Testis (tissue), 2 donors: ENCODE measurements at regions not wholly inside any gene's neighbourhood (a gene's known extent, or its start where the extent isn't known, plus 50 kb on each side); places are given as distances from the start of the nearest gene placed in this dataset.
A peak's percentile ranks its signal among the peaks of the same experiment; 100 is the strongest.
"Not testable (repeated sequence)": the region's sequence is repeated elsewhere in the genome, so short reads cannot be mapped to it uniquely, and the experiment has no call there.

Experiments
- DNase-seq: peaks from one replicate; pipeline ENCODE4 v3.0.0-alpha.2; 2019
- H3K27ac ChIP-seq, 2 donors: fragments of 200-600 bp; sonication (generic); one replicate each; pipeline ENCODE4 v1.5.1; 2019
- H3K27me3 ChIP-seq: fragments of 200-600 bp; sonication (generic); one replicate; pipeline ENCODE4 v1.5.1; 2019
- H3K36me3 ChIP-seq: fragments of 200-600 bp; sonication (generic); one replicate; pipeline ENCODE4 v1.5.1; 2017; ENCODE audit warnings: low read depth; ENCODE audit errors: missing control alignments
- H3K4me1 ChIP-seq: fragments of 200-600 bp; sonication (generic); one replicate; pipeline ENCODE4 v1.5.1; 2019
- H3K4me3 ChIP-seq, 2 donors: fragments of 200-600 bp; sonication (generic); one replicate each; pipeline ENCODE4 v1.5.1; 2017 to 2019
- H3K9me3 ChIP-seq: fragments of 200-600 bp; sonication (generic); one replicate; pipeline ENCODE4 v1.5.1; 2017
- POLR2A ChIP-seq: fragments of 450-650 bp; IDR thresholded peaks from one replicate; pipeline ENCODE4 v1.6.1; 2017; ENCODE audit warnings: antibody characterized with exemption, mild to moderate bottlenecking, moderate library complexity
- WGBS, 2 donors: methylation state at CpG; one replicate each; pipeline ENCODE4 v1.1.5; 2018; 5-methylcytosine and 5-hydroxymethylcytosine counted together
- intact Hi-C: fragments of 100-400 bp; cut with DNase I; formaldehyde crosslinking; loops from one replicate; pipeline ENCODE4 v1.15.1; 2023; ENCODE audit warnings: low total_unique reads
- TF ChIP-seq, protein P1 (sequence below), 3 experiments: fragments of 450-650 bp in 2 of 3; fragments of 200-600 bp in 1 of 3; sonication (generic) in 1 of 3; IDR thresholded peaks; one replicate each; pipeline ENCODE4 v1.5.1; 2016 to 2019; ENCODE audit warnings: antibody characterized with exemption in 3 of 3, mild to moderate bottlenecking in 2 of 3, moderate library complexity in 1 of 3

DNA sequence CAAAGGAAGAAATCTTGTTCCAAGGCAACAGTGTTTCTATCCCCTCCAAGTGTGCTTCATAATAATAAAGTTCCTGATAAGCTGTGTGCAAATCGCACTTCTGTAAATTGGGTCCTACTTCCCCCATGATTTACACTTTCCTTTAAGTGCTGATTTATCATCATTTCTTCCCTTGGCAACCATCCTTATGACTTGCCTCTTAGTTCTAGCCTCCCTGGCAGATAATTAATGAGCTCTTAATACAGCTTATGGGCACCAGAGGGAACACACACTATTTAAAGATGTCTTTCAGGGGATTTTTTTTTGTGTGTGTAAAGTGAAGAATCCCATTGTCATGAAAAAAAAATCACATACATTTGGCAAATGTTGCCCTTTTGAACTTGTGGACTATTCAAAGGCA is 101.6 kb upstream of the MPHOSPH6 start:
- H3K9me3 ChIP-seq = no peaks in the 10 kb centered on the region
- TF ChIP-seq POLR2A = no peak
- TF ChIP-seq, protein P1, sequence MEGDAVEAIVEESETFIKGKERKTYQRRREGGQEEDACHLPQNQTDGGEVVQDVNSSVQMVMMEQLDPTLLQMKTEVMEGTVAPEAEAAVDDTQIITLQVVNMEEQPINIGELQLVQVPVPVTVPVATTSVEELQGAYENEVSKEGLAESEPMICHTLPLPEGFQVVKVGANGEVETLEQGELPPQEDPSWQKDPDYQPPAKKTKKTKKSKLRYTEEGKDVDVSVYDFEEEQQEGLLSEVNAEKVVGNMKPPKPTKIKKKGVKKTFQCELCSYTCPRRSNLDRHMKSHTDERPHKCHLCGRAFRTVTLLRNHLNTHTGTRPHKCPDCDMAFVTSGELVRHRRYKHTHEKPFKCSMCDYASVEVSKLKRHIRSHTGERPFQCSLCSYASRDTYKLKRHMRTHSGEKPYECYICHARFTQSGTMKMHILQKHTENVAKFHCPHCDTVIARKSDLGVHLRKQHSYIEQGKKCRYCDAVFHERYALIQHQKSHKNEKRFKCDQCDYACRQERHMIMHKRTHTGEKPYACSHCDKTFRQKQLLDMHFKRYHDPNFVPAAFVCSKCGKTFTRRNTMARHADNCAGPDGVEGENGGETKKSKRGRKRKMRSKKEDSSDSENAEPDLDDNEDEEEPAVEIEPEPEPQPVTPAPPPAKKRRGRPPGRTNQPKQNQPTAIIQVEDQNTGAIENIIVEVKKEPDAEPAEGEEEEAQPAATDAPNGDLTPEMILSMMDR (IDR thresholded peaks at IDR 0.05) = no peak
- 35 to 60% methylated on average over 1 of the region's 1 CpG for WGBS, 2 donors

DNA sequence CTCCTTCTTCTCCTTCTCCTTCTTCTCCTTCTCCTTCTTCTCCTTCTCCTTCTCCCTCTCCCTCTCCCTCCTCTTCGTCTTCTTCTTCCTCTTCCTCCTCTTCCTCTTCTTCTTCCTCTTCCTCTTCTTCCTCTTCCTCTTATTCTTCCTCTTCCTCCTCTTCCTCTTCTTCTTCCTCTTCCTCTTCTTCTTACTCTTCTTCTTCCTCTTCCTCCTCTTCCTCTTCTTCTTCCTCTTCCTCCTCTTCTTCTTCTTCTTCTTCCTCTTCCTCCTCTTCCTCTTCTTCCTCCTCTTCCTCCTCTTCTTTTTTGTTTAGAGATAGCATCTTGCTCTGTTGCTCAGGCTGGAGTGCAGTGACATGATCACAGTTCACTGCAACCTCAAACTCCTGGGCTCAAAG is 97.7 kb upstream of the MPHOSPH6 start:
- DNase-seq, H3K4me1 ChIP-seq, H3K9me3 ChIP-seq, H3K27me3 ChIP-seq, H3K36me3 ChIP-seq, H3K4me3 ChIP-seq, intact Hi-C loops, H3K27ac ChIP-seq: not testable (repeated sequence)
- 78 to 91% methylated on average over 1 of the region's 1 CpG for WGBS, 2 donors

More for the DNA sequence above, 101.6 kb upstream of the MPHOSPH6 start:
- Histone ChIP-seq H3K36me3 (no peaks in the 10 kb centered on the region), H3K27ac (no peak overlapping the region), H3K27me3 (no peaks in the 10 kb centered on the region), H3K4me3 (no peak overlapping the region), H3K4me1 (no peaks in the 10 kb centered on the region)
- intact Hi-C loops = no loop called here
- no peak for DNase-seq

DNA sequence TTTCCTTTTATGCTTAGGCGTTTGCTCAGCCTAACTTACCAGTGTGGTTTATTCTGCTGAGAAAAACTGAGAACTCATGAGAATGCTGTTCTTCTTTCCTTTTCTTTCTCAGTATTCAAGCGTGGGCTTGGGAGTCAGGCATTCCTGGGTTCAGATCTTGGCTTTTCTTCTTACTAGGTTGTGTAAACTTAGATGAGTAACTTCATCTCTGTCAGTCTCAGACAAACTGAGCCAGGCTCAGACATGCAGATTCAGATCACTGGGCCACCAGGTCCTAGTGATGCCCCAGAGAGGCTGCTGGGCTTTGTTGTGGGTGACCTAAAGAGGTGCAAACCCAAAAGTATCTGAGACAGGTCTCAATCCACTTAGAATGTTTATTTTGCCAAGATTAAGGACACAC is 95.8 kb upstream of the MPHOSPH6 start:
- H3K36me3 ChIP-seq = no peaks in the 10 kb centered on the region
- no peak overlapping the region for H3K27ac ChIP-seq
- no peak for DNase-seq
- no peaks in the 10 kb centered on the region for H3K27me3 ChIP-seq
- H3K4me3 ChIP-seq = no peak overlapping the region
- intact Hi-C loops = no loop called here
- H3K9me3 ChIP-seq = no peaks in the 10 kb centered on the region
- TF ChIP-seq, protein P1 (IDR thresholded peaks at IDR 0.05) = no peak
- no peak for TF ChIP-seq POLR2A
- H3K4me1 ChIP-seq = no peaks in the 10 kb centered on the region
- 88 to 91% methylated on average over 2 of the region's 2 CpGs for WGBS, 2 donors

DNA sequence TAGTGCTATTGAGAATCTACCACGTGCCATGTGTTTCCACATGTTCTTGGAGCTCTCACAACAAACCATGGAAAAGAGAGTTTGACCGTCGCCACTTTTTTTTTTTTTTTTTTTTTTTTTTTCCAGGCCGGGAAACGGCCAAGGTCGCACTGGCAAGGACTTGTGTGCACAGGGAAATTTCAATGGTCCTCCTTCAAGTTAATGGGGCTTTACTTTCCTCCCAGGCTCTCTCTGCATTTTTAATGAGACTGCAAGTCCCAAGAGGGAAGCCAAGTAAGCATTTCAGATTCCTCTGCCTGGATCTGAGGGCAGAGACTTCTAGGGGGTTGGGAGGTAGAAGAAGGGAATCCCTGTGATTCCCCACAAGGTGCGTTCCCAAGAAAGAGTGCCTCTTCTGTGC is 94.7 kb upstream of the MPHOSPH6 start:
- Histone ChIP-seq H3K36me3 (no peaks in the 10 kb centered on the region), H3K4me1 (no peaks in the 10 kb centered on the region), H3K4me3 (no peak overlapping the region), H3K9me3 (no peaks in the 10 kb centered on the region), H3K27ac (no peak overlapping the region), H3K27me3 (no peaks in the 10 kb centered on the region)
- intact Hi-C loops = no loop called here
- TF ChIP-seq, protein P1 (IDR thresholded peaks at IDR 0.05) = no peak
- TF ChIP-seq POLR2A = no peak
- 33% methylated on average over 7 of the region's 7 CpGs for WGBS, 2 donors
- DNase-seq = no peak

DNA sequence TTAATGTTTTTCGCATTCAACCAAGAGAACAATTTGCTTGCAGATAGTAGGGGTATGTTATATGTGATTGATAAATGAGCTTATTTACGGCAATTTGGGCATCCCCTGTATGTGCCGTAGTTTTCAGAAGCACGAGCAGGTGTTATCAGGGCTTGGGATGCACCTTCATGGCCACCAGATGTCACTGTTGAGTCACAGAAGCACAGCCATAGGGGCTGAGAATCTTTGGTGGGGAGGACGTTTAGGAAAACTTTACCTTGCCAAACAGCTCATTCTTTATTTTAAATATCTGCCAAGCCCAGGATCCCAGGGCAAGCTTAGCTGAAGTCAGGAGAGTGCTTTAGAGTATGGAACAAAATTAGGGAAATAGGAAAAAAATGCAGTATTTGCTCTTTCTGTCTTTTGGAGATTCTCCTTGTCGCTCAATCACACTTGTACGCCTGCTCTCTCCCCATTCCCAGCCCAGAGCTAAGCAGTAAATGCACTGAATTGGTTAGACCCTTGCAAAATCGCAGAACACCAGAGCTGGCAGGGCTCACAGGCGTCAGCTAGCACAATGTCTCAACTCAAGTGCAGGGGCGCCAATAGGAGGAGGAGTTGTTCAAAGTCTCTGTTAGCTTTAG is 93.6 kb upstream of the MPHOSPH6 start:
- Histone ChIP-seq H3K27me3 (no peaks in the 10 kb centered on the region), H3K9me3 (no peaks in the 10 kb centered on the region), H3K27ac (no peak overlapping the region), H3K4me3 (no peak overlapping the region), H3K4me1 (no peaks in the 10 kb centered on the region), H3K36me3 (no peaks in the 10 kb centered on the region)
- WGBS, 2 donors = 43 to 52% methylated on average over 10 of the region's 10 CpGs
- intact Hi-C loops = no loop called here
- TF ChIP-seq, protein P1 (IDR thresholded peaks at IDR 0.05) = peak; percentile 62 to 81 (median 74)
- no peak for TF ChIP-seq POLR2A
- peak; percentile 68 for DNase-seq
